IMR-90 (cell line): ENCODE measurements at regions not wholly inside any gene's neighbourhood (a gene's known extent, or its start where the extent isn't known, plus 50 kb on each side); places are given as distances from the start of the nearest gene placed in this dataset.

Experiments used
- ATAC-seq: fragments of 200-7000 bp; cut with Tn5 transposase; 2 replicates; pipeline ENCODE4 v1.9.1; 2020; ENCODE audit warnings: low read depth, mild to moderate bottlenecking, moderate library complexity
- BruUV-seq: library from RNA; stranded (reverse); fragments of 400-500 nt; replicated peaks from 2 replicates; lab custom pipeline; 2021; lab: Mats Ljungman, UMichigan
- CTCF ChIA-PET: fragments of 300-600 bp; formaldehyde crosslinking; extraction: SDS; loops from one replicate; lab custom pipeline; 2021; ENCODE audit warnings: antibody characterized with exemption; lab: Yijun Ruan, JAX
- POLR2A ChIA-PET: fragments of 300-600 bp; sonication (Branson Sonifier 250); formaldehyde crosslinking; loops from one replicate; lab custom pipeline; 2022; ENCODE audit warnings: antibody characterized with exemption; ENCODE audit not compliant: unreplicated experiment; lab: Charles Lee
- DNase-seq: peaks from one replicate; pipeline ENCODE4 v3.0.0; 2013
- H2AFZ ChIP-seq: replicated peaks from 2 replicates; pipeline ENCODE3; 2013; ENCODE audit warnings: low read length, mild to moderate bottlenecking; ENCODE audit not compliant: poor library complexity
- H2AK5ac ChIP-seq: 2 replicates; pipeline ENCODE4 v1.6.1; 2013; ENCODE audit warnings: low read depth, low read length, inconsistent platforms
- H2AK9ac ChIP-seq: replicated peaks from 2 replicates; pipeline ENCODE3; 2013; ENCODE audit warnings: mild to moderate bottlenecking, low read depth, low read length, moderate library complexity; ENCODE audit not compliant: poor library complexity
- H2BK120ac ChIP-seq: 2 replicates; pipeline ENCODE4 v1.6.1; 2013; ENCODE audit warnings: low read depth, low read length, inconsistent platforms
- H2BK15ac ChIP-seq: 3 replicates; pipeline ENCODE4 v1.6.1; 2013; ENCODE audit warnings: low read depth, low read length, inconsistent platforms
- H2BK20ac ChIP-seq: 2 replicates; pipeline ENCODE4 v1.6.1; 2013; ENCODE audit warnings: low read depth, mild to moderate bottlenecking, inconsistent platforms, low read length, moderate library complexity
- H2BK5ac ChIP-seq: 2 replicates; pipeline ENCODE4 v1.6.1; 2013; ENCODE audit warnings: mild to moderate bottlenecking, low read depth, low read length, inconsistent platforms; ENCODE audit not compliant: poor library complexity, severe bottlenecking
- H3K14ac ChIP-seq: replicated peaks from 2 replicates; pipeline ENCODE4 v1.6.1; 2013; ENCODE audit warnings: low read depth, low read length, inconsistent platforms
- H3K18ac ChIP-seq: 2 replicates; pipeline ENCODE4 v1.6.1; 2013; ENCODE audit warnings: low read depth, low read length, control low read depth
- H3K23ac ChIP-seq: 2 replicates; pipeline ENCODE4 v1.6.1; 2013; ENCODE audit warnings: low read depth, low read length, inconsistent platforms
- H3K27ac ChIP-seq: 2 replicates; pipeline ENCODE4 v1.5.1; 2013; ENCODE audit warnings: mild to moderate bottlenecking, control low read depth, low read length; ENCODE audit not compliant: insufficient read depth
- H3K27me3 ChIP-seq: 2 replicates; pipeline ENCODE4 v1.6.1; 2013; ENCODE audit warnings: low read length; ENCODE audit not compliant: control insufficient read depth, insufficient read depth
- H3K36me3 ChIP-seq: 2 replicates; pipeline ENCODE4 v1.6.1; 2013; ENCODE audit warnings: low read length, mixed read lengths; ENCODE audit not compliant: control insufficient read depth, insufficient read depth
- H3K4ac ChIP-seq: 2 replicates; pipeline ENCODE4 v1.6.1; 2013; ENCODE audit warnings: low read depth, low read length, inconsistent platforms
- H3K4me1 ChIP-seq: 2 replicates; pipeline ENCODE4 v1.6.1; 2013; ENCODE audit warnings: low read length, mixed read lengths; ENCODE audit not compliant: control insufficient read depth, insufficient read depth
- H3K4me2 ChIP-seq: 2 replicates; pipeline ENCODE4 v1.6.1; 2013; ENCODE audit warnings: low read depth, mild to moderate bottlenecking, control low read depth, low read length, moderate library complexity
- H3K4me3 ChIP-seq: 2 replicates; pipeline ENCODE4 v1.5.1; 2013; ENCODE audit warnings: low read depth, mild to moderate bottlenecking, control low read depth, low read length, moderate library complexity; ENCODE audit not compliant: insufficient read depth
- H3K56ac ChIP-seq: 2 replicates; pipeline ENCODE4 v1.6.1; 2013; ENCODE audit warnings: low read length, inconsistent platforms; ENCODE audit not compliant: insufficient read depth; ENCODE audit errors: extremely low read depth
- H3K79me1 ChIP-seq, 2 experiments: 2 replicates each; pipeline ENCODE4 v1.6.1; 2013; ENCODE audit warnings: low read length in 2 of 2, inconsistent platforms in 1 of 2, low read depth in 1 of 2
- H3K9ac ChIP-seq: 2 replicates; pipeline ENCODE4 v1.6.1; 2013; ENCODE audit warnings: low read depth, low read length, control low read depth
- H3K9me1 ChIP-seq: 2 replicates; pipeline ENCODE4 v1.6.1; 2013; ENCODE audit warnings: low read length, inconsistent platforms; ENCODE audit not compliant: insufficient read depth
- H3K9me3 ChIP-seq: 2 replicates; pipeline ENCODE4 v1.6.1; 2013; ENCODE audit warnings: low read length; ENCODE audit not compliant: control insufficient read depth, insufficient read depth
- H4K20me1 ChIP-seq: 2 replicates; pipeline ENCODE4 v1.6.1; 2013; ENCODE audit warnings: low read length, inconsistent platforms; ENCODE audit not compliant: insufficient read depth
- H4K5ac ChIP-seq: 2 replicates; pipeline ENCODE4 v1.6.1; 2013; ENCODE audit warnings: mild to moderate bottlenecking, low read depth, low read length, control low read depth
- H4K8ac ChIP-seq, 2 experiments: 2 replicates each; pipeline ENCODE4 v1.6.1; 2013; ENCODE audit warnings: low read depth in 2 of 2, low read length in 2 of 2, control low read depth in 1 of 2, inconsistent platforms in 1 of 2
- H4K91ac ChIP-seq: 2 replicates; pipeline ENCODE4 v1.6.1; 2013; ENCODE audit warnings: low read depth, low read length, inconsistent platforms; ENCODE audit not compliant: insufficient read depth
- CEBPB ChIP-seq: IDR thresholded peaks from 2 replicates; pipeline ENCODE4 v1.6.1; 2012; ENCODE audit warnings: low read depth, low read length, improper control_type of control experiment
- CTCF ChIP-seq: conservative IDR thresholded peaks from 2 replicates; pipeline ENCODE4 v1.5.1; 2012; ENCODE audit warnings: mild to moderate bottlenecking, low read depth, low read length, improper control_type of control experiment
- ELK1 ChIP-seq: fragments of 150-350 bp; IDR thresholded peaks from 2 replicates; pipeline ENCODE4 v1.6.1; 2016; ENCODE audit warnings: low read depth, mild to moderate bottlenecking, low read length, moderate library complexity, borderline replicate concordance
- RAD21 ChIP-seq: IDR thresholded peaks from 2 replicates; pipeline ENCODE4 v1.6.1; 2012; ENCODE audit warnings: low read length, improper control_type of control experiment
- RFX5 ChIP-seq: IDR thresholded peaks from 2 replicates; pipeline ENCODE4 v1.8.0; 2012; ENCODE audit warnings: low read depth, mild to moderate bottlenecking, low read length, moderate library complexity
- SMC3 ChIP-seq: fragments of 150-350 bp; IDR thresholded peaks from 2 replicates; pipeline ENCODE4 v1.6.1; 2016; ENCODE audit warnings: low read depth, mild to moderate bottlenecking, antibody characterized with exemption, low read length, moderate library complexity
- dilution Hi-C: fragments of 300-500 bp; cut with HindIII; formaldehyde crosslinking; loops from one replicate; pipeline ENCODE4 v1.14.3; 2018; ENCODE audit warnings: low sequenced_read_pairs; ENCODE audit not compliant: unreplicated experiment
- in situ Hi-C: fragments of 300-500 bp; cut with MboI; formaldehyde crosslinking; loops from 3 replicates; pipeline ENCODE4 v1.14.3; 2019; ENCODE audit warnings: low sequenced_read_pairs, inconsistent platforms, mixed read lengths
- intact Hi-C: fragments of 100-400 bp; cut with micrococcal nuclease; formaldehyde crosslinking; loops from 2 replicates; pipeline ENCODE4 v1.10.0; 2022

- Histone ChIP-seq H4K5ac (peak overlapping the region; percentile 80; the same call in 1 of the 2 replicates), H2AK9ac (no peak overlapping the region), H4K91ac (no peak overlapping the region), H3K9ac (peak overlapping the region; percentile 15; the same call in 1 of the 2 replicates), H3K9me1 (peaks cover 10% of the 10 kb centered on the region), H3K9me3 (no peaks in the 10 kb centered on the region), H3K23ac (no peak overlapping the region), H3K4me1 (peaks cover 11% of the 10 kb centered on the region), H2BK20ac (peak overlapping the region; percentile 9; the same call in 1 of the 2 replicates), H2BK15ac (no peak overlapping the region), H3K27me3 (no peaks in the 10 kb centered on the region), H3K4me3 (no peak overlapping the region), H4K8ac (peak overlapping the region in 1 of 2 experiments; percentile 55; a peak in 2 of 4 replicates), H2AK5ac (no peak overlapping the region), H2BK120ac (peak overlapping the region; percentile 22; the same call in 1 of the 2 replicates), H3K56ac (no peak overlapping the region), H3K4ac (no peak overlapping the region), H2BK5ac (peak overlapping the region; percentile 66), H2AFZ (no peak overlapping the region), H3K18ac (peak overlapping the region; percentile 82), H4K20me1 (no peaks in the 10 kb centered on the region), H3K14ac (no peak overlapping the region), H3K36me3 (no peaks in the 10 kb centered on the region), H3K27ac (peak overlapping the region; percentile 66; the same call in 1 of the 2 replicates), H3K4me2 (no peak overlapping the region; the same call in 1 of the 2 replicates), H3K79me1 (no peaks in the 10 kb centered on the region)
- TF ChIP-seq SMC3 (peak; percentile 60), RFX5 (no peak), ELK1 (no peak), RAD21 (peak; percentile 68), CTCF (peak; percentile 56), CEBPB (peak; percentile 84)
- no TSS peak for BruUV-seq
- in situ Hi-C loops (loop anchor here (5.0 to 25.0 kb wide), 7 partner anchors 283 to 1485 kb away; no protein-coding TSS in a partner anchor), intact Hi-C loops (loop anchor here (1.0 to 5.0 kb wide), 12 partner anchors 95 to 1371 kb away; partner anchors contain the start of gene ADAMTS5), dilution Hi-C loops (no loop called here)
- DNase-seq (peak; percentile 78), ATAC-seq (no peak)
- CTCF ChIA-PET: interaction anchor here (1.0 to 2.0 kb wide), 3 partner anchors 184 to 637 kb away, joined by 4 to 19 read pairs (median 5); no protein-coding TSS in a partner anchor
- POLR2A ChIA-PET: no interaction called here
These were observed 655.4 kb downstream of the LTN1 start for GRCh38 chr21:28337315-28337714.
